ENCODE measurements at regions not wholly inside any gene's neighbourhood (a gene's known extent, or its start where the extent isn't known, plus 50 kb on each side); places are given as distances from the start of the nearest gene placed in this dataset.

DNA sequence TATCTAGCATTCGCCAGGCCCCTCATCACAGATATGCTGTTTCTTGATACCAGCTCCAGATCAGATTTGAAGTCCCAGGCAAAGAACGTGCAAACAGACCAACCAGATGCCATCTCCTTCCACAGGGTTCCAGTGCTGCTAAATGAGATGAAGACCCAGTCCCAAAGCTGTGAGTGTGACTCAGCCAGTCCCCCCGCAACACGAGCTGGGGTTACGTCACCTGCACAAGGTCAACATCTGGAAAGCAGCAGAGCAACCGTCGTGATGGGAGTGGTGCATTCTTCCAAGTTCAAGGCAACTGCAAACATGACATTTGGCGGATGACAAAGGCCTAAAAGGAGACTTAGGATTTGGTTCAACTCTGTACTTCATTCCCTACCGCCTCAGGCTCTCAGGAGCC lies 69.6 kb upstream of the TIAM1 start:
- no peak for ATAC-seq
- no peak for TF ChIP-seq ZNF565 (CRISPR knock-in tag; conservative IDR thresholded peaks at IDR 0.05; ENCODE audit: low read depth)
- no peak for TF ChIP-seq BACH2 (CRISPR knock-in tag; IDR thresholded peaks at IDR 0.05; ENCODE audit: borderline replicate concordance)
- TF ChIP-seq ZFP30 (CRISPR knock-in tag; IDR thresholded peaks at IDR 0.05): no peak
- no peak for TF ChIP-seq OSR1 (CRISPR knock-in tag; IDR thresholded peaks at IDR 0.05)

DNA sequence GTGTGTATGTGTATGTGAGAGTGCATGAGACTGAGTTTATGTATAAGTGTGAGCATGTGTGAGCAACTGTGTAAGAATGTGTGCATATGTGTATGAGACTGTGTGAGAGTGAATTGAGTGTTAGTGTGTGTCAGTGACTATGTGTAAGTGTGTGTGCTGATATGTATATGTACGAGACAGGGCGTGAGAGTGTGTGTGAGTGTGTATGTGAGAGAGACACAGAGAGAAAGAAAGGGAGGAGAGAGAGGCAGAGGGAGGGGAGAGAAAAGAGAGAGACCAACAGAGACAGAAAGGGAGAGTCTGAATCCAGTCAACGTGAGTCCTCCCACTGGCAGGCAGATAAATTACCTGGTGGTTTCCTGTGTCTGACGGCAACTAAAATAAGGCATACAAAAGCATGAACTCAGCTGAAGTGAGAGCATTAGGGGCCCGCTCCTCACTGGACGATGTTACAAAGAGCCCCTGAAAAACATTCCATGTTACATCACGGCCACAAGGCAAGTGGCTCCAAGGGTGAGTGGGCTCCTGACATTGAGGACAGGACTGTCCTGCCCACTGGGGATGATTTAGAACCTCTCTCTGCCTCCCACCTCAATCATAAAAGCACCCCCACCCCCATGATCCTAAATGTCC lies 66.6 kb upstream of the TIAM1 start:
- TF ChIP-seq ZFP3 (CRISPR knock-in tag; IDR thresholded peaks at IDR 0.05) (no peak), ARNTL (CRISPR knock-in tag; IDR thresholded peaks at IDR 0.05; ENCODE audit: borderline replicate concordance, low read depth) (no peak), RARB (CRISPR knock-in tag; IDR thresholded peaks at IDR 0.05) (no peak), ZC3H10 (CRISPR knock-in tag; IDR thresholded peaks at IDR 0.05) (no peak), TCF4 (CRISPR knock-in tag; IDR thresholded peaks at IDR 0.05; ENCODE audit: borderline replicate concordance) (no peak), ESRRG (CRISPR knock-in tag; IDR thresholded peaks at IDR 0.05) (no peak), GLIS3 (CRISPR knock-in tag; IDR thresholded peaks at IDR 0.05) (no peak), SNAI2 (CRISPR knock-in tag; IDR thresholded peaks at IDR 0.05) (no peak), ZNF565 (CRISPR knock-in tag; conservative IDR thresholded peaks at IDR 0.05; ENCODE audit: low read depth) (no peak), OSR1 (CRISPR knock-in tag; IDR thresholded peaks at IDR 0.05) (no peak), TOX (CRISPR knock-in tag; IDR thresholded peaks at IDR 0.05; ENCODE audit: borderline replicate concordance) (no peak), ISL1 (CRISPR knock-in tag; IDR thresholded peaks at IDR 0.05) (no peak), ZNF70 (CRISPR knock-in tag; IDR thresholded peaks at IDR 0.05) (no peak), BACH2 (CRISPR knock-in tag; IDR thresholded peaks at IDR 0.05; ENCODE audit: borderline replicate concordance) (no peak), PPARA (CRISPR knock-in tag; IDR thresholded peaks at IDR 0.05; ENCODE audit: borderline replicate concordance) (no peak)
- TF ChIP-seq, protein P1, sequence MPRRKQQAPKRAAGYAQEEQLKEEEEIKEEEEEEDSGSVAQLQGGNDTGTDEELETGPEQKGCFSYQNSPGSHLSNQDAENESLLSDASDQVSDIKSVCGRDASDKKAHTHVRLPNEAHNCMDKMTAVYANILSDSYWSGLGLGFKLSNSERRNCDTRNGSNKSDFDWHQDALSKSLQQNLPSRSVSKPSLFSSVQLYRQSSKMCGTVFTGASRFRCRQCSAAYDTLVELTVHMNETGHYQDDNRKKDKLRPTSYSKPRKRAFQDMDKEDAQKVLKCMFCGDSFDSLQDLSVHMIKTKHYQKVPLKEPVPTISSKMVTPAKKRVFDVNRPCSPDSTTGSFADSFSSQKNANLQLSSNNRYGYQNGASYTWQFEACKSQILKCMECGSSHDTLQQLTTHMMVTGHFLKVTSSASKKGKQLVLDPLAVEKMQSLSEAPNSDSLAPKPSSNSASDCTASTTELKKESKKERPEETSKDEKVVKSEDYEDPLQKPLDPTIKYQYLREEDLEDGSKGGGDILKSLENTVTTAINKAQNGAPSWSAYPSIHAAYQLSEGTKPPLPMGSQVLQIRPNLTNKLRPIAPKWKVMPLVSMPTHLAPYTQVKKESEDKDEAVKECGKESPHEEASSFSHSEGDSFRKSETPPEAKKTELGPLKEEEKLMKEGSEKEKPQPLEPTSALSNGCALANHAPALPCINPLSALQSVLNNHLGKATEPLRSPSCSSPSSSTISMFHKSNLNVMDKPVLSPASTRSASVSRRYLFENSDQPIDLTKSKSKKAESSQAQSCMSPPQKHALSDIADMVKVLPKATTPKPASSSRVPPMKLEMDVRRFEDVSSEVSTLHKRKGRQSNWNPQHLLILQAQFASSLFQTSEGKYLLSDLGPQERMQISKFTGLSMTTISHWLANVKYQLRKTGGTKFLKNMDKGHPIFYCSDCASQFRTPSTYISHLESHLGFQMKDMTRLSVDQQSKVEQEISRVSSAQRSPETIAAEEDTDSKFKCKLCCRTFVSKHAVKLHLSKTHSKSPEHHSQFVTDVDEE (CRISPR knock-in tag; IDR thresholded peaks at IDR 0.05): no peak
- TF ChIP-seq, protein P2, sequence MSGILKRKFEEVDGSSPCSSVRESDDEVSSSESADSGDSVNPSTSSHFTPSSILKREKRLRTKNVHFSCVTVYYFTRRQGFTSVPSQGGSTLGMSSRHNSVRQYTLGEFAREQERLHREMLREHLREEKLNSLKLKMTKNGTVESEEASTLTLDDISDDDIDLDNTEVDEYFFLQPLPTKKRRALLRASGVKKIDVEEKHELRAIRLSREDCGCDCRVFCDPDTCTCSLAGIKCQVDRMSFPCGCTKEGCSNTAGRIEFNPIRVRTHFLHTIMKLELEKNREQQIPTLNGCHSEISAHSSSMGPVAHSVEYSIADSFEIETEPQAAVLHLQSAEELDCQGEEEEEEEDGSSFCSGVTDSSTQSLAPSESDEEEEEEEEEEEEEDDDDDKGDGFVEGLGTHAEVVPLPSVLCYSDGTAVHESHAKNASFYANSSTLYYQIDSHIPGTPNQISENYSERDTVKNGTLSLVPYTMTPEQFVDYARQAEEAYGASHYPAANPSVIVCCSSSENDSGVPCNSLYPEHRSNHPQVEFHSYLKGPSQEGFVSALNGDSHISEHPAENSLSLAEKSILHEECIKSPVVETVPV (CRISPR knock-in tag; IDR thresholded peaks at IDR 0.05): no peak
- TF ChIP-seq, protein P3, sequence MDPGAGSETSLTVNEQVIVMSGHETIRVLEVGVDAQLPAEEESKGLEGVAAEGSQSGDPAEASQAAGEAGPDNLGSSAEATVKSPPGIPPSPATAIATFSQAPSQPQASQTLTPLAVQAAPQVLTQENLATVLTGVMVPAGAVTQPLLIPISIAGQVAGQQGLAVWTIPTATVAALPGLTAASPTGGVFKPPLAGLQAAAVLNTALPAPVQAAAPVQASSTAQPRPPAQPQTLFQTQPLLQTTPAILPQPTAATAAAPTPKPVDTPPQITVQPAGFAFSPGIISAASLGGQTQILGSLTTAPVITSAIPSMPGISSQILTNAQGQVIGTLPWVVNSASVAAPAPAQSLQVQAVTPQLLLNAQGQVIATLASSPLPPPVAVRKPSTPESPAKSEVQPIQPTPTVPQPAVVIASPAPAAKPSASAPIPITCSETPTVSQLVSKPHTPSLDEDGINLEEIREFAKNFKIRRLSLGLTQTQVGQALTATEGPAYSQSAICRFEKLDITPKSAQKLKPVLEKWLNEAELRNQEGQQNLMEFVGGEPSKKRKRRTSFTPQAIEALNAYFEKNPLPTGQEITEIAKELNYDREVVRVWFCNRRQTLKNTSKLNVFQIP (CRISPR knock-in tag; IDR thresholded peaks at IDR 0.05; ENCODE audit: borderline replicate concordance, low read depth): no peak
- TF ChIP-seq, protein P4, sequence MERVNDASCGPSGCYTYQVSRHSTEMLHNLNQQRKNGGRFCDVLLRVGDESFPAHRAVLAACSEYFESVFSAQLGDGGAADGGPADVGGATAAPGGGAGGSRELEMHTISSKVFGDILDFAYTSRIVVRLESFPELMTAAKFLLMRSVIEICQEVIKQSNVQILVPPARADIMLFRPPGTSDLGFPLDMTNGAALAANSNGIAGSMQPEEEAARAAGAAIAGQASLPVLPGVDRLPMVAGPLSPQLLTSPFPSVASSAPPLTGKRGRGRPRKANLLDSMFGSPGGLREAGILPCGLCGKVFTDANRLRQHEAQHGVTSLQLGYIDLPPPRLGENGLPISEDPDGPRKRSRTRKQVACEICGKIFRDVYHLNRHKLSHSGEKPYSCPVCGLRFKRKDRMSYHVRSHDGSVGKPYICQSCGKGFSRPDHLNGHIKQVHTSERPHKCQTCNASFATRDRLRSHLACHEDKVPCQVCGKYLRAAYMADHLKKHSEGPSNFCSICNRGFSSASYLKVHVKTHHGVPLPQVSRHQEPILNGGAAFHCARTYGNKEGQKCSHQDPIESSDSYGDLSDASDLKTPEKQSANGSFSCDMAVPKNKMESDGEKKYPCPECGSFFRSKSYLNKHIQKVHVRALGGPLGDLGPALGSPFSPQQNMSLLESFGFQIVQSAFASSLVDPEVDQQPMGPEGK (CRISPR knock-in tag; IDR thresholded peaks at IDR 0.05; ENCODE audit: borderline replicate concordance): no peak
- no peak for ATAC-seq

DNA sequence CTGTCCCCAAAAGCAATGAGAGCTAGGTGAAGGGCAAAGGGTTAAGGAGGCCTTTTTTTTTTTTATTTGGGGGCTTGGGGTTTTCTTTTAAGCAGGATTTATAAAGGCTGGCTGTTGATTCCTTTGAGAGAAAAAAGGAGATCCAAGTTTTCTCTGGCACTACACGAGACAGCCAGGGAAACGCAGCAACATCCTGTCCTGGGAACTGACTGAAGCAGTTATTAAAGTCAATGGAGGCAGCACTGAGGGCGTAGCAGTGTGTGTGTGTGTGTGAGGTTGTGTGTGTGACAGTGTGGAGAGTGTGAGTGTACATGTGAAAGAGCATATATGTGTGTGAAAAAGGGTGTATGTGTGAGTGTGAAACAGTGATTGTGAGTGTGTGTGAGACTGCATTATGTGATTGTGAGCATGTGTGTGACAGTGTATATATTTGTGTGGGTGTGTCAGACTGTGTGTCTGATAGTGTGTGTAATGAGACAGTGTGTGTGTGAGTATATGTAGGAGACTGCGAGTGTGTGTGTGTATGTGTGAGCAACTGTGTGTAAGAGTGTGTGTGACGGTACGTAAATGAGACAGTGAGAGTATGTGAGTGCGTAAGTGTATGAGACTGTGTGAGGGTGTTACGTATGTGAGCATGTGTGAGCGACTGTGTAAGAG lies 65.9 kb upstream of the TIAM1 start:
- no peak for ATAC-seq
- TF ChIP-seq SNAI2 (CRISPR knock-in tag; IDR thresholded peaks at IDR 0.05) (no peak), PPARA (CRISPR knock-in tag; IDR thresholded peaks at IDR 0.05; ENCODE audit: borderline replicate concordance) (no peak), ZFP30 (CRISPR knock-in tag; IDR thresholded peaks at IDR 0.05) (no peak), ZFP3 (CRISPR knock-in tag; IDR thresholded peaks at IDR 0.05) (no peak), ZC3H10 (CRISPR knock-in tag; IDR thresholded peaks at IDR 0.05) (no peak), GLIS3 (CRISPR knock-in tag; IDR thresholded peaks at IDR 0.05) (no peak), ISL1 (CRISPR knock-in tag; IDR thresholded peaks at IDR 0.05) (no peak), RARB (CRISPR knock-in tag; IDR thresholded peaks at IDR 0.05) (no peak), OSR1 (CRISPR knock-in tag; IDR thresholded peaks at IDR 0.05) (no peak)
- TF ChIP-seq, protein P5, sequence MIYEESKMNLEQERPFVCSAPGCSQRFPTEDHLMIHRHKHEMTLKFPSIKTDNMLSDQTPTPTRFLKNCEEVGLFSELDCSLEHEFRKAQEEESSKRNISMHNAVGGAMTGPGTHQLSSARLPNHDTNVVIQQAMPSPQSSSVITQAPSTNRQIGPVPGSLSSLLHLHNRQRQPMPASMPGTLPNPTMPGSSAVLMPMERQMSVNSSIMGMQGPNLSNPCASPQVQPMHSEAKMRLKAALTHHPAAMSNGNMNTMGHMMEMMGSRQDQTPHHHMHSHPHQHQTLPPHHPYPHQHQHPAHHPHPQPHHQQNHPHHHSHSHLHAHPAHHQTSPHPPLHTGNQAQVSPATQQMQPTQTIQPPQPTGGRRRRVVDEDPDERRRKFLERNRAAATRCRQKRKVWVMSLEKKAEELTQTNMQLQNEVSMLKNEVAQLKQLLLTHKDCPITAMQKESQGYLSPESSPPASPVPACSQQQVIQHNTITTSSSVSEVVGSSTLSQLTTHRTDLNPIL (CRISPR knock-in tag; IDR thresholded peaks at IDR 0.05; ENCODE audit: low read depth): no peak
- TF ChIP-seq, protein P2 (CRISPR knock-in tag; IDR thresholded peaks at IDR 0.05): no peak

All from SK-N-SH treated with all-trans-retinoic acid at 6 μM for 48 hours (cell line).